ENCODE measurements at regions not wholly inside any gene's neighbourhood (a gene's known extent, or its start where the extent isn't known, plus 50 kb on each side); places are given as distances from the start of the nearest gene placed in this dataset.

GRCh38 chr13:103430368-103430767, 364.2 kb upstream of the SLC10A2 start:
- no peak for DNase-seq
- Mint-ChIP-seq H3K36me3 (ENCODE audit: unreplicated experiment) (no peaks in the 10 kb centered on the region), H3K4me3 (ENCODE audit: unreplicated experiment) (no peak overlapping the region), H3K27me3 (ENCODE audit: unreplicated experiment) (no peaks in the 10 kb centered on the region), H3K27ac (ENCODE audit: unreplicated experiment) (no peak overlapping the region), H3K9me3 (ENCODE audit: unreplicated experiment) (no peaks in the 10 kb centered on the region), H3K4me1 (ENCODE audit: low read depth, unreplicated experiment) (no peaks in the 10 kb centered on the region)
- no peak for TF ChIP-seq CTCF (IDR thresholded peaks at IDR 0.05; ENCODE audit: partially characterized antibody, unreplicated experiment)

DNA sequence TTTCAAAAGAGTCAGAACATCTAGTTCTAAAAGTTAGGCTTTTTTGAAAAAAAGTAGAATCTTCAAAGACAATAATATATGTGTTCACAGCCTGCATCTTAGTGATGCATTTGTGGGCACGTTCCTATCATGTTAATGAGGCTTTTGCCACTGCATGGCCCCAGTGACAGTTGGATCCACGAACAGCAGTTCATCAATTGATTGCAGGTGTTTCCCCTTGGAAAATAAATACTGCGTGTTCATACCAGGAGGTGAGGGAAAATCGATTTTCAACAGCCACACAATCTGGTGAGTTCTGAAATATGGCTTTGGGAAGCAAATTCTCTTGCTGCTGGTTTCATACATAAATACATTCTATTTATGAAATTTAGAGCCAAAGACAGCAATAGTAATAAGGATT, 343.8 kb upstream of the SLC10A2 start:
- Mint-ChIP-seq H3K36me3 (ENCODE audit: unreplicated experiment) (no peaks in the 10 kb centered on the region), H3K4me1 (ENCODE audit: low read depth, unreplicated experiment) (no peaks in the 10 kb centered on the region), H3K9me3 (ENCODE audit: unreplicated experiment) (no peaks in the 10 kb centered on the region), H3K27ac (ENCODE audit: unreplicated experiment) (no peak overlapping the region), H3K27me3 (ENCODE audit: unreplicated experiment) (no peaks in the 10 kb centered on the region), H3K4me3 (ENCODE audit: unreplicated experiment) (no peak overlapping the region)
- no peak for TF ChIP-seq CTCF (IDR thresholded peaks at IDR 0.05; ENCODE audit: partially characterized antibody, unreplicated experiment)
- no peak for DNase-seq

DNA sequence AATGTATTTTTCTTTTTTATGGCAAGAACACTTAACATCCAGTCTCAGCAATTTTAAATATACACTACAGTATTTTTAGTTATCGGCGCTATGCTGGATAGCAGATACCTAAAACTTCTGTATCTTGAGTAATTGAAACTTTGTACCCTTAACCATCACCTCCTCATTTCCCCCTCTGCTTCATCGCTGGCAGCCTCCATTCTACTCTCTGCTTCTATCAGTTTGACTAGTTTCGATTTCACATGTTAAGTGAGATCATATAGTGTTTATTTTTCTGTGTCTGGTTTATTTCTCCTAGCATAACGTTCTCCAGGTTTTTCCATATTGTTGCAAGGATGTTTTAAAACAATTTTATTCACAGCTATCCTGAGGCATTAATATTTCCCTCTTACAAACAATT, 340.8 kb upstream of the SLC10A2 start:
- H3K9me3 Mint-ChIP-seq (ENCODE audit: unreplicated experiment): no peaks in the 10 kb centered on the region
- no peak for TF ChIP-seq CTCF (IDR thresholded peaks at IDR 0.05; ENCODE audit: partially characterized antibody, unreplicated experiment)
- no peaks in the 10 kb centered on the region for H3K27me3 Mint-ChIP-seq (ENCODE audit: unreplicated experiment)
- no peak overlapping the region for H3K27ac Mint-ChIP-seq (ENCODE audit: unreplicated experiment)
- no peak for DNase-seq
- no peaks in the 10 kb centered on the region for H3K36me3 Mint-ChIP-seq (ENCODE audit: unreplicated experiment)
- no peak overlapping the region for H3K4me3 Mint-ChIP-seq (ENCODE audit: unreplicated experiment)
- H3K4me1 Mint-ChIP-seq (ENCODE audit: low read depth, unreplicated experiment): no peaks in the 10 kb centered on the region

DNA sequence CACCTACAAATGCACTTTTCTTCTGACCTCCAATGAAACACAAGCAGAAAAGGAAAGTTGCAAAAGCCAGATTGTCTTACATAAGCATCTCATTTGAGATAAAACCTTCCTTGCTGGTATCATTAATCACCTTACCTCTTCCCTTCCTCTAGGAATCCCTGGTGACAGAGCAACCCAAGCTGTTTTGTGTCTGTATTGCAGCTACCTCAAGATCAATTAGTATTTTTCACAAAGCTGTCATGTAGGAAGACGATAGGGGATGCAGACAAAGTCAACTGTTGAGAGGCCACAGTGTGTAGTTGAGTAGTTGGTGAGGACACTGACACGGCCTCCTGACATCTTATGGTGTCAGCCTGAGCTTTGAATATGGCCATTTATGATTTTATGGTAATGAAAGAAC, 339.1 kb upstream of the SLC10A2 start:
- no peaks in the 10 kb centered on the region for H3K36me3 Mint-ChIP-seq (ENCODE audit: unreplicated experiment)

GRCh38 chr13:103403814-103404213, 337.6 kb upstream of the SLC10A2 start:
- no peak for TF ChIP-seq CTCF (IDR thresholded peaks at IDR 0.05; ENCODE audit: partially characterized antibody, unreplicated experiment)
- H3K4me3 Mint-ChIP-seq (ENCODE audit: unreplicated experiment): no peak overlapping the region
- peaks cover 8% of the 10 kb centered on the region for H3K36me3 Mint-ChIP-seq (ENCODE audit: unreplicated experiment)
- no peaks in the 10 kb centered on the region for H3K9me3 Mint-ChIP-seq (ENCODE audit: unreplicated experiment)
- peaks cover 2% of the 10 kb centered on the region for H3K27me3 Mint-ChIP-seq (ENCODE audit: unreplicated experiment)
- DNase-seq: no peak
- H3K27ac Mint-ChIP-seq (ENCODE audit: unreplicated experiment): no peak overlapping the region
- H3K4me1 Mint-ChIP-seq (ENCODE audit: low read depth, unreplicated experiment): no peaks in the 10 kb centered on the region

More for the DNA sequence above, 339.1 kb upstream of the SLC10A2 start:
- Mint-ChIP-seq H3K9me3 (ENCODE audit: unreplicated experiment) (no peaks in the 10 kb centered on the region), H3K27me3 (ENCODE audit: unreplicated experiment) (peaks cover 2% of the 10 kb centered on the region), H3K4me3 (ENCODE audit: unreplicated experiment) (no peak overlapping the region), H3K27ac (ENCODE audit: unreplicated experiment) (no peak overlapping the region), H3K4me1 (ENCODE audit: low read depth, unreplicated experiment) (no peaks in the 10 kb centered on the region)
- no peak for DNase-seq
- TF ChIP-seq CTCF (IDR thresholded peaks at IDR 0.05; ENCODE audit: partially characterized antibody, unreplicated experiment): no peak
